Activated CD4-positive, alpha-beta T cell treated with anti-CD3 and anti-CD28 coated beads, Interleukin-2, amount 10 ng/mL, durations not matched to agents 7 days and 5 days (primary cell): ENCODE measurements at regions not wholly inside any gene's neighbourhood (a gene's known extent, or its start where the extent isn't known, plus 50 kb on each side); places are given as distances from the start of the nearest gene placed in this dataset.

Experiments used
- CTCF ChIA-PET: fragments of 350-600 bp; sonication (Branson Sonifier 250); formaldehyde crosslinking; loops from one replicate; lab custom pipeline; 2021; ENCODE audit warnings: antibody characterized with exemption; lab: Charles Lee
- POLR2A ChIA-PET: fragments of 350-600 bp; sonication (Branson Sonifier 250); formaldehyde crosslinking; loops from one replicate; lab custom pipeline; 2021; ENCODE audit warnings: antibody characterized with exemption; lab: Charles Lee
- DNase-seq: peaks from one replicate; pipeline ENCODE4 v3.0.0-alpha.2; 2020
- H3K27ac Mint-ChIP-seq: one replicate; pipeline ENCODE4 v1.8.0; 2021; ENCODE audit warnings: mild to moderate bottlenecking, moderate library complexity, mixed read lengths
- H3K27me3 Mint-ChIP-seq: one replicate; pipeline ENCODE4 v1.8.0; 2021; ENCODE audit warnings: mixed read lengths
- H3K36me3 Mint-ChIP-seq: one replicate; pipeline ENCODE4 v1.8.0; 2021; ENCODE audit warnings: low read depth, mixed read lengths
- H3K4me1 Mint-ChIP-seq: one replicate; pipeline ENCODE4 v1.8.0; 2021; ENCODE audit warnings: mixed read lengths
- H3K4me3 Mint-ChIP-seq: one replicate; pipeline ENCODE4 v1.8.0; 2021; ENCODE audit warnings: mild to moderate bottlenecking, moderate library complexity, mixed read lengths
- H3K9me3 Mint-ChIP-seq: one replicate; pipeline ENCODE4 v1.8.0; 2021; ENCODE audit warnings: mixed read lengths

DNA sequence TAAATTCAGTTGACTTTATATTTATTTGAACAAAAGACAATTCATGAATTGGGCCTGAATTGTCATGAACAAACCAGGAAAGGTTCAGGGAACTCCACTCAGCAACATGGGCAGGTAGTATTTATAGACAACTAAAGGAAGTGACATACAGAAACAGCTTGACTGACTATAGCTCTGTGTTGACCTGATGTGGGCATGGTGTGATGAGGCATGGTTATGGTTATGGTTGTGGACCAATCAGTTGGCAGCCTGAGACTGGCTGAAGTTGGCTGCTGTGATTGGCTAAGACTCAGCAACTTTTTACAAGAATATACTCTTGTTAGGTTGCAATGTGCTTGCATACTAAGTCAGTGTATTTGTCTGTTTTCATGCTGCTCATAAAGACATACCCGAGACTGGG, 108.4 kb downstream of the HS3ST3B1 start:
- Mint-ChIP-seq H3K36me3 (no peaks in the 10 kb centered on the region), H3K9me3 (peaks cover 15% of the 10 kb centered on the region), H3K4me1 (peaks cover 12% of the 10 kb centered on the region), H3K4me3 (no peak overlapping the region), H3K27me3 (no peaks in the 10 kb centered on the region), H3K27ac (no peak overlapping the region)
- no peak for DNase-seq
- ChIA-PET POLR2A (no interaction called here), CTCF (interaction anchor here (0.8 kb wide), 1 partner anchor 12 kb away, joined by 4 read pairs; no protein-coding TSS in a partner anchor)

DNA sequence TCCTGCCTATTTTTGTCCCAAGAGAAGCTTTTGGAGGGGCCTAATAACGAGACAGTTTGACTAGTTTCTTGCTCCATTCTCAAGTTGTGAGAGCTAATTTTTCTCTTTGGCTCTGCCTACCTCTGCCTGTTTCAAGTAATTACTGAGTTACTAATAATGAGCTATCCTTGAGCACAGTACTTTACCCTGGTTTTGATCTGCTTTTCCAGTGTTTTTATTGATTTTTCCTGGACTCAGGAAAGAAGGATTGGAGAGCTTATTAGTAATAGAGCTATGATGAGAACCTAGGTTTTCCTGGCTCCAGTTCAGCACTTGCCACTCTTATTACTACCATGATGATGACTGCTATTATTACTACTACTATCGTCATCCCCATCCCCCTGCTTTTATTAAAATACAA, 106.7 kb downstream of the HS3ST3B1 start:
- no peak for DNase-seq
- Mint-ChIP-seq H3K4me3 (no peak overlapping the region), H3K9me3 (peaks cover 18% of the 10 kb centered on the region), H3K27me3 (no peaks in the 10 kb centered on the region), H3K4me1 (peaks cover 24% of the 10 kb centered on the region), H3K36me3 (peaks cover 4% of the 10 kb centered on the region), H3K27ac (no peak overlapping the region)
- ChIA-PET POLR2A (no interaction called here), CTCF (no interaction called here)

DNA sequence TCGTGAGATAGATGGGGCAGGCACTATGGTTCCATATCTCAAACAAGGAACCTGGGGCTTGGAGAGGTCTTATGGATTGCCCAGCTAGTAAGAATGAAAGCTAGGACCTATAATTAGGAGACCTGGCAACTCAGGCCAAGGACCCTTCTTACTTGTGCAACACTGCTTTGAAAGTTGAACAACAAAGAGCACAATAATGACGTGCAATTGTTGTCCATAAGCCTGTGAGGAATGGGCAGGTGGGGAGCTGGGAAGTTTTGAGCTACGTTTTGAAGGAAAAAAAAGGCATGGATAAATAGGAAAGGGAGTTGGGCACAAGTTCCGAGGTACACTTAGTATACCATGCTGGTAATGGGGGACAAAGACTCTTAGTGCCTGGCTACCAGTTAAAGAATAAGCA, 104.3 kb downstream of the HS3ST3B1 start:
- Mint-ChIP-seq H3K36me3 (peaks cover 10% of the 10 kb centered on the region), H3K27me3 (no peaks in the 10 kb centered on the region), H3K9me3 (peaks cover 16% of the 10 kb centered on the region), H3K27ac (peak overlapping the region; percentile 37), H3K4me3 (no peak overlapping the region), H3K4me1 (peaks cover 24% of the 10 kb centered on the region)
- DNase-seq, result no peak
- ChIA-PET POLR2A (no interaction called here), CTCF (interaction anchor here (0.6 to 1.2 kb wide), 2 partner anchors 8 to 50 kb away, joined by 3 to 5 read pairs; no protein-coding TSS in a partner anchor)
